ENCODE measurements at regions not wholly inside any gene's neighbourhood (a gene's known extent, or its start where the extent isn't known, plus 50 kb on each side); places are given as distances from the start of the nearest gene placed in this dataset.
A peak's percentile ranks its signal among the peaks of the same experiment; 100 is the strongest.

- Histone ChIP-seq H3K4me3 (ENCODE audit: low read depth, low read length) (no peak overlapping the region), H3K36me3 (ENCODE audit: control insufficient read depth, insufficient read depth, low read length) (no peaks in the 10 kb centered on the region), H3K27me3 (ENCODE audit: control insufficient read depth, insufficient read depth, low read length) (no peaks in the 10 kb centered on the region)
- TF ChIP-seq CTCF (IDR thresholded peaks at IDR 0.05; ENCODE audit: insufficient read depth, low read length, poor library complexity, severe bottlenecking), result no peak
- DNase-seq (ENCODE audit: low read depth), result no peak
Observed at GRCh38 chr11:80960381-80961029, 1519.7 kb upstream of the TENM4 start.

GRCh38 chr11:80959751-80960150, 1518.9 kb upstream of the TENM4 start:
- Histone ChIP-seq H3K36me3 (ENCODE audit: control insufficient read depth, insufficient read depth, low read length) (no peaks in the 10 kb centered on the region), H3K4me3 (ENCODE audit: low read depth, low read length) (no peak overlapping the region), H3K27me3 (ENCODE audit: control insufficient read depth, insufficient read depth, low read length) (no peaks in the 10 kb centered on the region)
- TF ChIP-seq CTCF (IDR thresholded peaks at IDR 0.05; ENCODE audit: insufficient read depth, low read length, poor library complexity, severe bottlenecking), result no peak
- DNase-seq (ENCODE audit: low read depth), result no peak

GRCh38 chr11:80958987-80959386, 1518.2 kb upstream of the TENM4 start:
- no peak for DNase-seq (ENCODE audit: low read depth)
- Histone ChIP-seq H3K4me3 (ENCODE audit: low read depth, low read length) (no peak overlapping the region), H3K27me3 (ENCODE audit: control insufficient read depth, insufficient read depth, low read length) (no peaks in the 10 kb centered on the region), H3K36me3 (ENCODE audit: control insufficient read depth, insufficient read depth, low read length) (no peaks in the 10 kb centered on the region)
- TF ChIP-seq CTCF (IDR thresholded peaks at IDR 0.05; ENCODE audit: insufficient read depth, low read length, poor library complexity, severe bottlenecking), result no peak

DNA sequence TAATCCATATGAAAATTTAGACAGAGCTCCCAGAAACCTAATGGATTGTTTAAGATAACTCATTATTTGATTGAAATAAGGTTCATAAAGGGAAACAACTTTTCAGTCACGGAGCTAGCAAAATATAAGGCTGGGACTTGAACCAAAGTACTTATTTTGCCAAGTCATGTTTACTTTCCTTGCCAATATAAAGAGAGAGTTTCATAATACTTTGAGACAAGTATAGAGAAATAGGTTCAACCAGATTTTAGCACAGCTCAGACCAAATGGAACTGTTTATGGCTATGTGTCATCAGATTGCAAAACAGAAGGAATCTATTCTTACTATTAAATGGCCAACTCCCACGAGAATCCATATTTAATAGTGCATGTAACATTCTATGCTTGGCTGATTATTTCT, 1517.5 kb upstream of the TENM4 start:
- no peak for TF ChIP-seq CTCF (IDR thresholded peaks at IDR 0.05; ENCODE audit: insufficient read depth, low read length, poor library complexity, severe bottlenecking)
- DNase-seq (ENCODE audit: low read depth), result peak; percentile 4
- Histone ChIP-seq H3K4me3 (ENCODE audit: low read depth, low read length) (no peak overlapping the region), H3K36me3 (ENCODE audit: control insufficient read depth, insufficient read depth, low read length) (no peaks in the 10 kb centered on the region), H3K27me3 (ENCODE audit: control insufficient read depth, insufficient read depth, low read length) (no peaks in the 10 kb centered on the region)

DNA sequence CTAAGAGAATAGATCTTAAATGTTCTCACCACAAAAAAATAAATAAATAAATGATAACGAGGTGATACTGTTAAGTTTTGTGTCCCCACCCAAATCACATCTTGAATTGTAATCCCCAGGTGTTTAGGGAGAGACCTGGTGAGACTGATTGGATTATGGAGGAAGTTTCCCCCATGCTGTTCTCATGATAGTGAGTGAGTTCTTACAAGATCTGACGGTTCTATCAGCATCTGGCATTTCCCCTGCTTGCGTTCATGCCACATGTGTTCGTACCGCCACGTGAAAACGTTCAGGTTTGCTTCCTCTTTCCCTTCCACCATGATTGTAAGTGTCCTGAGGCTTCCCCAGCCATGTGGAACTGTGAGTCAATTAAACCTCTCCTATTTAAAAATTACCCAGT, 1514.8 kb upstream of the TENM4 start:
- H3K4me3 ChIP-seq (ENCODE audit: low read depth, low read length), result no peak overlapping the region
- no peaks in the 10 kb centered on the region for H3K36me3 ChIP-seq (ENCODE audit: control insufficient read depth, insufficient read depth, low read length)
- no peak for DNase-seq (ENCODE audit: low read depth)
- H3K27me3 ChIP-seq (ENCODE audit: control insufficient read depth, insufficient read depth, low read length), result no peaks in the 10 kb centered on the region
- no peak for TF ChIP-seq CTCF (IDR thresholded peaks at IDR 0.05; ENCODE audit: insufficient read depth, low read length, poor library complexity, severe bottlenecking)

- no peak for DNase-seq (ENCODE audit: low read depth)
- Histone ChIP-seq H3K27me3 (ENCODE audit: control insufficient read depth, insufficient read depth, low read length) (no peaks in the 10 kb centered on the region), H3K36me3 (ENCODE audit: control insufficient read depth, insufficient read depth, low read length) (no peaks in the 10 kb centered on the region), H3K4me3 (ENCODE audit: low read depth, low read length) (no peak overlapping the region)
- TF ChIP-seq CTCF (IDR thresholded peaks at IDR 0.05; ENCODE audit: insufficient read depth, low read length, poor library complexity, severe bottlenecking), result no peak
Observed at GRCh38 chr11:80948781-80949180, 1508.0 kb upstream of the TENM4 start.
